Kidney epithelial cell (primary cell): ENCODE measurements at regions not wholly inside any gene's neighbourhood (a gene's known extent, or its start where the extent isn't known, plus 50 kb on each side); places are given as distances from the start of the nearest gene placed in this dataset.
A peak's percentile ranks its signal among the peaks of the same experiment; 100 is the strongest.
"Not testable (repeated sequence)": the region's sequence is repeated elsewhere in the genome, so short reads cannot be mapped to it uniquely, and the experiment has no call there.

Experiments used
- DNase-seq: peaks from one replicate; pipeline ENCODE4 v3.0.0-alpha.2; 2010; ENCODE audit warnings: low read depth
- H3K27me3 ChIP-seq: 2 replicates; pipeline ENCODE4 v1.6.0; 2011; ENCODE audit warnings: low read length; ENCODE audit not compliant: control insufficient read depth, insufficient read depth
- H3K36me3 ChIP-seq: 2 replicates; pipeline ENCODE4 v1.5.1; 2011; ENCODE audit warnings: low read length; ENCODE audit not compliant: control insufficient read depth, insufficient read depth
- H3K4me3 ChIP-seq: 2 replicates; pipeline ENCODE4 v1.5.1; 2011; ENCODE audit warnings: low read depth, mild to moderate bottlenecking, control low read depth, low read length
- CTCF ChIP-seq: IDR thresholded peaks from 2 replicates; pipeline ENCODE4 v1.5.1; 2011; ENCODE audit warnings: mild to moderate bottlenecking, moderate library complexity, low read length, control low read depth, inconsistent platforms; ENCODE audit not compliant: insufficient read depth, poor library complexity, severe bottlenecking

- TF ChIP-seq CTCF = peak; percentile 11
- no peak for DNase-seq
- Histone ChIP-seq H3K36me3 (no peaks in the 10 kb centered on the region), H3K4me3 (no peak overlapping the region), H3K27me3 (no peaks in the 10 kb centered on the region)
These were observed 72.9 kb upstream of the ZNF469 start for GRCh38 chr16:88309908-88310265.

GRCh38 chr16:88310796-88311605, 71.8 kb upstream of the ZNF469 start:
- TF ChIP-seq CTCF = no peak
- H3K4me3 ChIP-seq = no peak overlapping the region
- no peaks in the 10 kb centered on the region for H3K27me3 ChIP-seq
- no peaks in the 10 kb centered on the region for H3K36me3 ChIP-seq
- DNase-seq = no peak

GRCh38 chr16:88311860-88312259, 70.9 kb upstream of the ZNF469 start:
- H3K4me3 ChIP-seq, DNase-seq, H3K36me3 ChIP-seq, H3K27me3 ChIP-seq: not testable (repeated sequence)

- no peaks in the 10 kb centered on the region for H3K36me3 ChIP-seq
- TF ChIP-seq CTCF = no peak
- no peaks in the 10 kb centered on the region for H3K27me3 ChIP-seq
- H3K4me3 ChIP-seq = no peak overlapping the region
- DNase-seq = no peak
These were observed 70.0 kb upstream of the ZNF469 start for GRCh38 chr16:88312732-88313131.

- no peaks in the 10 kb centered on the region for H3K36me3 ChIP-seq
- no peak for TF ChIP-seq CTCF
- H3K4me3 ChIP-seq = no peak overlapping the region
- no peaks in the 10 kb centered on the region for H3K27me3 ChIP-seq
- no peak for DNase-seq
These were observed 67.7 kb upstream of the ZNF469 start for GRCh38 chr16:88314991-88315542.

GRCh38 chr16:88315543-88316105, 67.1 kb upstream of the ZNF469 start:
- Histone ChIP-seq H3K27me3 (no peaks in the 10 kb centered on the region), H3K4me3 (no peak overlapping the region), H3K36me3 (no peaks in the 10 kb centered on the region)
- DNase-seq = peak; percentile 31
- no peak for TF ChIP-seq CTCF
